Lower leg skin (tissue), 4 donors: ENCODE measurements at regions not wholly inside any gene's neighbourhood (a gene's known extent, or its start where the extent isn't known, plus 50 kb on each side); places are given as distances from the start of the nearest gene placed in this dataset.

Experiments
- DNase-seq, 2 donors: peaks; one replicate each; pipeline ENCODE4 v3.0.0-alpha.2; 2019; ENCODE audit warnings: low spot score in 2 of 2
- H3K4me3 ChIP-seq: fragments of 200-600 bp; sonication (generic); 2 replicates; pipeline ENCODE4 v1.5.1; 2017; ENCODE audit warnings: mild to moderate bottlenecking, low read depth; ENCODE audit not compliant: poor library complexity, severe bottlenecking
- POLR2A ChIP-seq, 2 donors: fragments of 450-650 bp; IDR thresholded peaks; one replicate each; pipeline ENCODE4 v1.6.1; 2016 to 2017; ENCODE audit warnings: antibody characterized with exemption in 2 of 2, mild to moderate bottlenecking in 1 of 2, moderate library complexity in 1 of 2
- WGBS, 2 donors: methylation state at CpG; one replicate each; pipeline ENCODE4 v1.1.5; 2018; 5-methylcytosine and 5-hydroxymethylcytosine counted together
- intact Hi-C: fragments of 100-400 bp; cut with DNase I; formaldehyde crosslinking; loops from one replicate; pipeline ENCODE4 v1.15.0; 2023; ENCODE audit warnings: low total_unique reads
- TF ChIP-seq, protein P1 (sequence below), 3 donors: fragments of 450-650 bp; IDR thresholded peaks; one replicate each; pipeline ENCODE4 v1.5.1; 2016; ENCODE audit warnings: antibody characterized with exemption in 3 of 3, mild to moderate bottlenecking in 3 of 3, moderate library complexity in 2 of 3

DNA sequence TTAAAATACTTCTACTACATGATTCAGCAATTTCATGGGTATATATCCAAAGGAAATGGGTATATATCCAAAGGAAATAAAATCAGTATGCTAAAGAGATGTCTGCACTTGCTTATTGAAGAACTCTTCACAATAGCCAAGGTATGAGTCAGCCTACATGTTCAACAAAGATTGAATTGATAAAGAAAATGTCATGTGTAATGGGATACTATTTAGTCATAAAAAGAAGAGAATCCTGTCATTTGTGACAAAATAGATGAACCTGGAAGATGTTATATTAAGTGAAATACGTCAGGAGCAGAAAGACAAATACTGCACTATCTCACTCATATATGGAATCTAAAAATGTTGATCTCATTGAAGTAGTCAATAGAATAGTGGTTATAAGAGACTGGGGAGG lies 944.5 kb upstream of the CTNND2 start:
- DNase-seq = no peak
- intact Hi-C loops = no loop called here
- WGBS, 2 donors = 40 to 57% methylated on average over 1 of the region's 1 CpG
- H3K4me3 ChIP-seq = no peak overlapping the region
- no peak for TF ChIP-seq POLR2A (IDR thresholded peaks at IDR 0.05)
- TF ChIP-seq, protein P1, sequence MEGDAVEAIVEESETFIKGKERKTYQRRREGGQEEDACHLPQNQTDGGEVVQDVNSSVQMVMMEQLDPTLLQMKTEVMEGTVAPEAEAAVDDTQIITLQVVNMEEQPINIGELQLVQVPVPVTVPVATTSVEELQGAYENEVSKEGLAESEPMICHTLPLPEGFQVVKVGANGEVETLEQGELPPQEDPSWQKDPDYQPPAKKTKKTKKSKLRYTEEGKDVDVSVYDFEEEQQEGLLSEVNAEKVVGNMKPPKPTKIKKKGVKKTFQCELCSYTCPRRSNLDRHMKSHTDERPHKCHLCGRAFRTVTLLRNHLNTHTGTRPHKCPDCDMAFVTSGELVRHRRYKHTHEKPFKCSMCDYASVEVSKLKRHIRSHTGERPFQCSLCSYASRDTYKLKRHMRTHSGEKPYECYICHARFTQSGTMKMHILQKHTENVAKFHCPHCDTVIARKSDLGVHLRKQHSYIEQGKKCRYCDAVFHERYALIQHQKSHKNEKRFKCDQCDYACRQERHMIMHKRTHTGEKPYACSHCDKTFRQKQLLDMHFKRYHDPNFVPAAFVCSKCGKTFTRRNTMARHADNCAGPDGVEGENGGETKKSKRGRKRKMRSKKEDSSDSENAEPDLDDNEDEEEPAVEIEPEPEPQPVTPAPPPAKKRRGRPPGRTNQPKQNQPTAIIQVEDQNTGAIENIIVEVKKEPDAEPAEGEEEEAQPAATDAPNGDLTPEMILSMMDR (IDR thresholded peaks at IDR 0.05) = no peak

DNA sequence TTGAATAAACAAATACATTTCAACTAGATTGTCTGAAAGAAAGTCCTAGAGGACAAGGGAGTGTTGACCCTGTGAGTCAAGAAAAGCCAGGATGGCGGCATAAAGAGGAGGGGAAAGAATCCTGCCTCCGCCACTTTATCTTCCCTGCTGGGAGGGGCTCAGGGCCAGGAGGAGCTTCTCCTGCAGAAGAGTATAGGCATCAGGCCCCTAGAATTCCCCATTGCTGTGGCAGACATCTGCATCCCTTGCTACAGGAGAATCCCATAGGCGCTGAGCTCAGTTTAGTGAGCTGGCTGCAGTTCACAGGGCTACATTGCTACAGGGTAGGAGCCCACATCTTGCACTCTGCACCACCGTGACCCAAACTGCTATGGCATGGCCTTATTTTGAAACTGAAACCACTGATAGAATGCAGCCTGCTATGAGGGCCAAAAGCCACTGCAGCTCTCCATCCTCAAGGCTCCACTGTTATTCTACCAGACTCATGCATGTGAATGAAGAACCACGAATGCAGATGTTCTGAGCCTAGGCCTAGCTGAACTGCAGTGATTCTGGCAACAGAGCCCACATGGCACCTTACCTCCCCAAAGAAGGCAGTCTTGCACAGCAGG lies 941.4 kb upstream of the CTNND2 start:
- 81 to 86% methylated on average over 4 to 5 of the region's 5 CpGs for WGBS, 2 donors
- H3K4me3 ChIP-seq = no peak overlapping the region
- DNase-seq = no peak
- no peak for TF ChIP-seq POLR2A (IDR thresholded peaks at IDR 0.05)
- TF ChIP-seq, protein P1 (IDR thresholded peaks at IDR 0.05) = no peak
- intact Hi-C loops = no loop called here

DNA sequence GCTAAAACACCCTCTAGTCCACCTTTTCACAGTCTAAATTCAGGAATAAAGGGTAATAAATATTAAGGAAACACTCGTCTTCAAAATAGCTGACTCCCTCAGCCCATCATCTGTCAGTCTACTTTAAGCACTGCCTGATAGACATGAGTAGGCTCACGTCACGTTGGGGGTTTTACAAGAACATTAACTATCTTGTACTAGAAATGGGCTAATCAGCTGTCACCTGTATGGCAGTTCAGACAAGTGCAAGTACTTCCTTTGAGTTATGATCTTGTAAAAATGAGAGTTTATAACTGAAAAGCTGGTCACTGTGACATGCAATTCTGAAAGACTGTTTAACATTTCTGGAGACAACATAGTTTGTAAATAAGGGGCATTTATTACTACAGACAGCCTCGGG lies 936.7 kb upstream of the CTNND2 start:
- 32 to 35% methylated on average over 4 of the region's 4 CpGs for WGBS, 2 donors
- TF ChIP-seq, protein P1 (IDR thresholded peaks at IDR 0.05) = no peak
- no peak for TF ChIP-seq POLR2A (IDR thresholded peaks at IDR 0.05)
- no peak overlapping the region for H3K4me3 ChIP-seq
- intact Hi-C loops = no loop called here
- no peak for DNase-seq

DNA sequence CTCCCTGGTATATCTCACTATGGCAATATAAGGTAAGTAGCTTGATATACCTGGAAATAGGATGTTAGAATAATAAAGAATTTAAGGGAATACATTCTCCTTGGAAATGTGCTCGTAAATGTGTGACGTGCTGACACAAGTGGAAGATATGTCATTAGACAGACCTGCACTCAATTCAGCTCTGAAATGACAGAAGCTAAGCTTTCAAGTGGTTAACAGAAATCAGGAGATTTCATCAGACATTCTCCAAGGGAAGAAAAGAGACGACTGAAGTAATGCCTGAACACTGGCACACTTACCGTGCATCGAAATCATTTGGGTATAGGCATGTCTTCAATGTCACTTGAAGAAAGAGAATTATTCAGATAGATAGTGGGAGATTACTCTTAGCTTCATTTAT lies 933.3 kb upstream of the CTNND2 start:
- no peak for TF ChIP-seq POLR2A (IDR thresholded peaks at IDR 0.05)
- TF ChIP-seq, protein P1 (IDR thresholded peaks at IDR 0.05) = no peak
- 58 to 61% methylated on average over 5 of the region's 5 CpGs for WGBS, 2 donors

DNA sequence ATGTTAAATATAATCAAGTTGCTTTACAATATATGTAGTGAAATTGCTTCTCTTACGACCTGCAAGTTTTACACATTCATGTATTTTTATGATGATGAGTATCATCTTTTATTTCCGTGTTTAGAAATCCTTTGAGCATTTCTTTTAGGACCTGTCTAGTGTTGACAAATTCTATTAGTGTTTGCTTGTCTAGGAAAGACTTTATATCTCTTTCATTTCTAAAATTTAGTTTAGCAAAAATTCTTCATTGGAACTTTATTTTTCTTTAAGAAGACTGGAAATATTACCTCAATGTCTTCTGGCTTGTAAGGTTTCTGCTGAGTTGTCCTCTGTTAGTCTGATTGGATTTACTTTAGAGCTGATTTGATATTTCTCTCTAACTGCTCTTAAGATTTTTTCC lies 920.9 kb upstream of the CTNND2 start:
- no peak overlapping the region for H3K4me3 ChIP-seq
- 77 to 81% methylated on average over 2 of the region's 2 CpGs for WGBS, 2 donors
- intact Hi-C loops = no loop called here
- DNase-seq = no peak
- TF ChIP-seq, protein P1 (IDR thresholded peaks at IDR 0.05) = no peak
- no peak for TF ChIP-seq POLR2A (IDR thresholded peaks at IDR 0.05)

More for the DNA sequence above, 933.3 kb upstream of the CTNND2 start:
- DNase-seq = no peak
- intact Hi-C loops = no loop called here
- H3K4me3 ChIP-seq = no peak overlapping the region

DNA sequence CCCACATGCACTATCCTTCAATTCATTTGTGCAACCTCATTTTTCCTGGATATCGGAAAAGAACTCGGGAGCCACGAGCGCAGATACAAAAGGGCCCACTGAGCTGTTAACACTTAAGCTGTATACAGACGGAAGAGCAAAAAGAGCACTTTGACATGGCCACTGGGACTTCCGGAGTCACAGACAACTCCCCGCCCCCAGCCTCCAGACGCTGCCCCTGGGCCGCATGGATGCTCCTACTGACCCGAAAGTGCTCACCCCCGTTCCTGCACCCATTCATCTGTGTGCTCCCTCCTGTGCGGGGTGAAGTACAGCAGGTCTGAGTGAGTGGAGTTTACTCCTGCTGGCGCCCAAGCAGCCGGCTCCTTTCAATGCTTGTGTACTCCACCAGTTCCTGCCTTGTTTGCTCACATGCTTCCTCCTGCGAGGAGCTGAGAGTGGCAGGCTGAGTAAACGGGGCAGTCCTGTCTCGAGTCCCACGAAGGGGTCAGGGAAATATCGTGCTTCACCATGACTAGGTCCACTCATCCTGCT lies 901.0 kb upstream of the CTNND2 start:
- WGBS, 2 donors = 83 to 90% methylated on average over 19 of the region's 19 CpGs

More for the DNA sequence above, 901.0 kb upstream of the CTNND2 start:
- DNase-seq = no peak
- intact Hi-C loops = no loop called here
- TF ChIP-seq POLR2A (IDR thresholded peaks at IDR 0.05) = no peak
- TF ChIP-seq, protein P1 (IDR thresholded peaks at IDR 0.05) = no peak
- no peak overlapping the region for H3K4me3 ChIP-seq
